GM12878 (cell line): ENCODE measurements at regions not wholly inside any gene's neighbourhood (a gene's known extent, or its start where the extent isn't known, plus 50 kb on each side); places are given as distances from the start of the nearest gene placed in this dataset.

Experiments used
- ATAC-seq: fragments of 200-7000 bp; cut with Tn5 transposase; 3 replicates; pipeline ENCODE4 v1.9.1; 2020; ENCODE audit warnings: mild to moderate bottlenecking, moderate library complexity
- BruUV-seq: library from RNA; stranded (reverse); fragments of 400-500 nt; replicated peaks from 2 replicates; lab custom pipeline; 2021; lab: Mats Ljungman, UMichigan
- CTCF ChIA-PET: fragments of 300-600 bp; sonication (Branson Sonifier 250); formaldehyde crosslinking; extraction: SDS; loops from one replicate; lab custom pipeline; 2021; ENCODE audit warnings: inconsistent platforms; lab: Yijun Ruan, JAX
- POLR2A ChIA-PET: fragments of 350-600 bp; formaldehyde crosslinking; extraction: SDS; loops from one replicate; lab custom pipeline; 2021; ENCODE audit warnings: inconsistent platforms; lab: Charles Lee
- RAD21 ChIA-PET: fragments of 300-600 bp; sonication (Branson Sonifier 250); formaldehyde crosslinking; loops from one replicate; lab custom pipeline; 2023; ENCODE audit warnings: antibody characterized with exemption; ENCODE audit not compliant: unreplicated experiment; lab: Charles Lee
- SMC1A ChIA-PET: fragments of 300-600 bp; sonication (Branson Sonifier 250); formaldehyde crosslinking; loops from one replicate; lab custom pipeline; 2023; ENCODE audit not compliant: unreplicated experiment, uncharacterized antibody; lab: Charles Lee
- DNase-seq: peaks from one replicate; pipeline ENCODE4 v3.0.0-alpha.2; 2011; ENCODE audit warnings: low read depth, low spot score
- FAIRE-seq: peaks from 3 replicates; lab custom pipeline; 2011; peaks lifted over from hg19 to GRCh38; lab: Jason Lieb, UNC
- H2AFZ ChIP-seq: 2 replicates; pipeline ENCODE4 v1.6.0; 2011; ENCODE audit warnings: low read depth, low read length, control low read depth; ENCODE audit not compliant: control insufficient read depth
- H3K27ac ChIP-seq: 2 replicates; pipeline ENCODE4 v1.5.1; 2011; ENCODE audit warnings: control low read depth; ENCODE audit not compliant: control insufficient read depth, insufficient read depth
- H3K27me3 ChIP-seq, 2 experiments: replicated peaks in 1 of 2; 2 replicates each; pipeline versions ENCODE4 v1.6.0 to v1.6.1; 2011; ENCODE audit warnings: low read length in 1 of 2; ENCODE audit not compliant: control insufficient read depth in 2 of 2, insufficient read depth in 2 of 2
- H3K36me3 ChIP-seq, 2 experiments: 2 replicates each; pipeline ENCODE4 v1.5.1; 2011; ENCODE audit warnings: low read length in 1 of 2; ENCODE audit not compliant: control insufficient read depth in 2 of 2, insufficient read depth in 2 of 2
- H3K4me1 ChIP-seq: 2 replicates; pipeline ENCODE4 v1.6.1; 2011; ENCODE audit warnings: mild to moderate bottlenecking, low read length, moderate library complexity, mixed read lengths; ENCODE audit not compliant: control insufficient read depth, insufficient read depth
- H3K4me2 ChIP-seq: 2 replicates; pipeline ENCODE4 v1.6.0; 2011; ENCODE audit warnings: control low read depth; ENCODE audit not compliant: control insufficient read depth, insufficient read depth
- H3K4me3 ChIP-seq: fragments of 200-600 bp; sonication (generic); 2 replicates; pipeline ENCODE4 v1.5.1; 2016
- H3K79me2 ChIP-seq: 2 replicates; pipeline ENCODE4 v1.6.0; 2011; ENCODE audit warnings: low read length; ENCODE audit not compliant: control insufficient read depth, insufficient read depth
- H3K9ac ChIP-seq: 2 replicates; pipeline ENCODE4 v1.8.0; 2011; ENCODE audit warnings: low read length, control low read depth, mixed read lengths; ENCODE audit not compliant: control insufficient read depth, insufficient read depth
- H3K9me3 ChIP-seq: replicated peaks from 3 replicates; pipeline ENCODE4 v1.5.1; 2011; ENCODE audit warnings: mild to moderate bottlenecking, low read length; ENCODE audit not compliant: control insufficient read depth, insufficient read depth
- H4K20me1 ChIP-seq: 2 replicates; pipeline ENCODE4 v1.6.0; 2011; ENCODE audit not compliant: control insufficient read depth, insufficient read depth
- IKZF1 ChIP-seq: fragments of 450-650 bp; conservative IDR thresholded peaks from 2 replicates; pipeline ENCODE4 v1.6.1; 2017; ENCODE audit warnings: antibody characterized with exemption, mild to moderate bottlenecking
- NFIC ChIP-seq: IDR thresholded peaks from 2 replicates; pipeline ENCODE4 v1.6.1; 2012; ENCODE audit warnings: low read depth, mild to moderate bottlenecking, inconsistent platforms, low read length, moderate library complexity
- SP1 ChIP-seq: IDR thresholded peaks from one replicate; pipeline ENCODE4 v1.6.1; 2011; ENCODE audit warnings: low read depth, low read length
- WGBS: methylation state at CpG from one replicate; pipeline ENCODE4 v1.1.6; 2016; ENCODE audit warnings: low lambda C conversion rate; ENCODE audit not compliant: insufficient replicate concordance, insufficient coverage; ENCODE audit errors: missing lambda C conversion rate; 5-methylcytosine and 5-hydroxymethylcytosine counted together
- in situ Hi-C: fragments of 300-500 bp; cut with MboI; formaldehyde crosslinking; loops from 9 replicates; pipeline ENCODE4 v1.14.3; 2018; ENCODE audit warnings: mixed read lengths
- intact Hi-C: fragments of 100-400 bp; cut with micrococcal nuclease; formaldehyde crosslinking; loops from one replicate; pipeline ENCODE4 v1.14.2; 2022; ENCODE audit not compliant: unreplicated experiment
- TF ChIP-seq, protein P1 (sequence below): IDR thresholded peaks from 2 replicates; pipeline ENCODE4 v1.6.1; 2011; ENCODE audit warnings: borderline replicate concordance, low read depth, mild to moderate bottlenecking, moderate library complexity, mixed read lengths, low read length; ENCODE audit not compliant: insufficient read depth; ENCODE audit errors: extremely low read length

DNA sequence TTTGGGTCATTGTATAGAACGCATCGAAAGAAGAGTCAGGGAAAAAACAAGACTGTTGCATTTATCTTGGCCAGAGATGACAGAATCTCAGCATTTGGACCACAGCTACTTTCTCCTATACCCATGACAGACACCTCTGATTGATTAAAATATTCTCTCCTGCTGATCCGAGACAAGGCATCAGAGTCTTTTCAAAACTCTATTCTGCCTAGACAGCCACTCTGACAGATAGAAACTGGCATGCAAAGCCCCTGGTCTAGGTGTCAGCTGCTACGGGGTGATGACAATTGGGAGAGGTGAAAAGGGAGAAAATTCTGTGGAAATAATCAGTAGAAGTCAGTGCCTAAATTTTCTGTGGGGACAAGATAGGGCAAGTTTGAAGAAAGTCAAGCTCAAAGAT, 152.2 kb downstream of the PIK3R1 start:
- ChIA-PET CTCF (interaction anchor here (1.0 to 2.1 kb wide), 5 partner anchors 8 to 37 kb away, joined by 4 to 5 read pairs (median 4); no protein-coding TSS in a partner anchor), SMC1A (interaction anchor here (0.9 to 5.3 kb wide), 15 partner anchors 10 to 84 kb away, joined by 3 to 36 read pairs (median 5); no protein-coding TSS in a partner anchor), RAD21 (interaction anchor here (0.6 to 2.1 kb wide), 3 partner anchors 8 to 80 kb away, joined by 3 to 8 read pairs (median 7); no protein-coding TSS in a partner anchor), POLR2A (interaction anchor here (1.0 to 1.3 kb wide), 5 partner anchors 8 to 80 kb away, joined by 3 to 4 read pairs (median 3); no protein-coding TSS in a partner anchor)
- Histone ChIP-seq H3K27ac (no peak overlapping the region), H3K4me1 (peaks cover 42% of the 10 kb centered on the region), H3K9ac (no peak overlapping the region), H2AFZ (no peak overlapping the region), H3K79me2 (no peaks in the 10 kb centered on the region), H3K4me2 (no peak overlapping the region), H3K9me3 (no peaks in the 10 kb centered on the region), H4K20me1 (no peaks in the 10 kb centered on the region), H3K36me3 (no peaks in the 10 kb centered on the region), H3K4me3 (no peak overlapping the region), H3K27me3 (no peaks in the 10 kb centered on the region)
- TF ChIP-seq, protein P1, sequence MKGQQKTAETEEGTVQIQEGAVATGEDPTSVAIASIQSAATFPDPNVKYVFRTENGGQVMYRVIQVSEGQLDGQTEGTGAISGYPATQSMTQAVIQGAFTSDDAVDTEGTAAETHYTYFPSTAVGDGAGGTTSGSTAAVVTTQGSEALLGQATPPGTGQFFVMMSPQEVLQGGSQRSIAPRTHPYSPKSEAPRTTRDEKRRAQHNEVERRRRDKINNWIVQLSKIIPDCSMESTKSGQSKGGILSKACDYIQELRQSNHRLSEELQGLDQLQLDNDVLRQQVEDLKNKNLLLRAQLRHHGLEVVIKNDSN, result no peak
- TF ChIP-seq SP1 (no peak), IKZF1 (no peak), NFIC (no peak)
- intact Hi-C loops (no loop called here), in situ Hi-C loops (no loop called here)
- no peak for ATAC-seq
- BruUV-seq, result no TSS peak
- DNase-seq, result no peak
- WGBS, result 54% methylated on average over 4 of the region's 4 CpGs
- no peak for FAIRE-seq
